ENCODE measurements at regions not wholly inside any gene's neighbourhood (a gene's known extent, or its start where the extent isn't known, plus 50 kb on each side); places are given as distances from the start of the nearest gene placed in this dataset.

- no peaks in the 10 kb centered on the region for H3K9me3 ChIP-seq (ENCODE audit: low read length)
- no peaks in the 10 kb centered on the region for H3K27me3 ChIP-seq (ENCODE audit: insufficient read depth, low read length, poor library complexity, severe bottlenecking)
- Mint-ChIP-seq H3K27me3 (peaks cover under 1 to 8% of the 10 kb centered on the region in 2 donors), H3K4me3 (no peak overlapping the region), H3K4me1 (peaks cover 0 to 4% (median 0%) of the 10 kb centered on the region in 3 donors), H3K36me3 (no peaks in the 10 kb centered on the region), H3K27ac (peak overlapping the region in 2 of 8 donors; percentile 7 to 21), H3K9me3 (no peaks in the 10 kb centered on the region)
- DNase-seq = no peak
- no peaks in the 10 kb centered on the region for H3K4me1 ChIP-seq (ENCODE audit: insufficient read depth, low read length)
- CTCF ChIA-PET = no interaction called here
- no peaks in the 10 kb centered on the region for H3K36me3 ChIP-seq (ENCODE audit: insufficient read depth, low read length)
- no peak overlapping the region for H3K4me3 ChIP-seq (ENCODE audit: low read length)
- H3K27ac ChIP-seq (ENCODE audit: low read depth, low read length) = no peak overlapping the region
- POLR2A ChIA-PET = no interaction called here
These were observed 164.5 kb upstream of the CST7 start for GRCh38 chr20:24784607-24785006.

GRCh38 chr20:24785141-24786110 lies 163.6 kb upstream of the CST7 start:
- POLR2A ChIA-PET = no interaction called here
- H3K4me3 Mint-ChIP-seq = no peak overlapping the region

GRCh38 chr20:24786111-24786495 lies 163.0 kb upstream of the CST7 start:
- H3K27me3 ChIP-seq (ENCODE audit: insufficient read depth, low read length, poor library complexity, severe bottlenecking) = no peaks in the 10 kb centered on the region
- Mint-ChIP-seq H3K27ac (no peak overlapping the region), H3K27me3 (no peaks in the 10 kb centered on the region), H3K9me3 (no peaks in the 10 kb centered on the region), H3K4me1 (peaks cover 0 to 4% (median 0%) of the 10 kb centered on the region in 3 donors), H3K4me3 (no peak overlapping the region), H3K36me3 (no peaks in the 10 kb centered on the region)
- no peak overlapping the region for H3K27ac ChIP-seq (ENCODE audit: low read depth, low read length)
- no peaks in the 10 kb centered on the region for H3K36me3 ChIP-seq (ENCODE audit: insufficient read depth, low read length)
- no peak for DNase-seq
- CTCF ChIA-PET = no interaction called here
- no peaks in the 10 kb centered on the region for H3K4me1 ChIP-seq (ENCODE audit: insufficient read depth, low read length)
- no peaks in the 10 kb centered on the region for H3K9me3 ChIP-seq (ENCODE audit: low read length)
- H3K4me3 ChIP-seq (ENCODE audit: low read length) = no peak overlapping the region
- POLR2A ChIA-PET = no interaction called here

More at GRCh38 chr20:24785141-24786110, 163.6 kb upstream of the CST7 start:
- H3K27ac ChIP-seq (ENCODE audit: low read depth, low read length) = no peak overlapping the region
- no peaks in the 10 kb centered on the region for H3K36me3 ChIP-seq (ENCODE audit: insufficient read depth, low read length)
- no peaks in the 10 kb centered on the region for H3K9me3 ChIP-seq (ENCODE audit: low read length)
- DNase-seq = no peak
- Mint-ChIP-seq H3K9me3 (no peaks in the 10 kb centered on the region), H3K4me1 (peaks cover 0 to 4% (median 0%) of the 10 kb centered on the region in 3 donors), H3K36me3 (no peaks in the 10 kb centered on the region), H3K27ac (peak overlapping the region in 2 of 8 donors; percentile 7 to 47), H3K27me3 (peaks cover 0 to 1% of the 10 kb centered on the region in 2 donors)
- CTCF ChIA-PET = no interaction called here
- H3K4me3 ChIP-seq (ENCODE audit: low read length) = no peak overlapping the region
- no peaks in the 10 kb centered on the region for H3K4me1 ChIP-seq (ENCODE audit: insufficient read depth, low read length)
- no peaks in the 10 kb centered on the region for H3K27me3 ChIP-seq (ENCODE audit: insufficient read depth, low read length, poor library complexity, severe bottlenecking)

GRCh38 chr20:24786646-24787045 lies 162.4 kb upstream of the CST7 start:
- H3K27ac Mint-ChIP-seq = no peak overlapping the region
- no peak overlapping the region for H3K4me3 ChIP-seq (ENCODE audit: low read length)
- H3K9me3 Mint-ChIP-seq = no peaks in the 10 kb centered on the region
- no peaks in the 10 kb centered on the region for H3K4me1 ChIP-seq (ENCODE audit: insufficient read depth, low read length)
- DNase-seq = no peak
- POLR2A ChIA-PET = no interaction called here
- H3K36me3 Mint-ChIP-seq = no peaks in the 10 kb centered on the region
- H3K4me3 Mint-ChIP-seq = no peak overlapping the region
- CTCF ChIA-PET = no interaction called here
- peaks cover 0 to 4% (median 0%) of the 10 kb centered on the region in 3 donors for H3K4me1 Mint-ChIP-seq
- no peaks in the 10 kb centered on the region for H3K27me3 ChIP-seq (ENCODE audit: insufficient read depth, low read length, poor library complexity, severe bottlenecking)
- no peak overlapping the region for H3K27ac ChIP-seq (ENCODE audit: low read depth, low read length)
- H3K27me3 Mint-ChIP-seq = no peaks in the 10 kb centered on the region
- no peaks in the 10 kb centered on the region for H3K36me3 ChIP-seq (ENCODE audit: insufficient read depth, low read length)
- H3K9me3 ChIP-seq (ENCODE audit: low read length) = no peaks in the 10 kb centered on the region

- Mint-ChIP-seq H3K27ac (no peak overlapping the region), H3K4me3 (no peak overlapping the region), H3K36me3 (no peaks in the 10 kb centered on the region), H3K27me3 (no peaks in the 10 kb centered on the region), H3K4me1 (peaks cover 0 to 4% (median 0%) of the 10 kb centered on the region in 3 donors), H3K9me3 (no peaks in the 10 kb centered on the region)
- Histone ChIP-seq H3K4me1 (ENCODE audit: insufficient read depth, low read length) (no peaks in the 10 kb centered on the region), H3K4me3 (ENCODE audit: low read length) (no peak overlapping the region), H3K27ac (ENCODE audit: low read depth, low read length) (no peak overlapping the region), H3K9me3 (ENCODE audit: low read length) (no peaks in the 10 kb centered on the region), H3K36me3 (ENCODE audit: insufficient read depth, low read length) (no peaks in the 10 kb centered on the region), H3K27me3 (ENCODE audit: insufficient read depth, low read length, poor library complexity, severe bottlenecking) (no peaks in the 10 kb centered on the region)
- POLR2A ChIA-PET = no interaction called here
- CTCF ChIA-PET = no interaction called here
- no peak for DNase-seq
These were observed 162.0 kb upstream of the CST7 start for GRCh38 chr20:24787071-24787470.

DNA sequence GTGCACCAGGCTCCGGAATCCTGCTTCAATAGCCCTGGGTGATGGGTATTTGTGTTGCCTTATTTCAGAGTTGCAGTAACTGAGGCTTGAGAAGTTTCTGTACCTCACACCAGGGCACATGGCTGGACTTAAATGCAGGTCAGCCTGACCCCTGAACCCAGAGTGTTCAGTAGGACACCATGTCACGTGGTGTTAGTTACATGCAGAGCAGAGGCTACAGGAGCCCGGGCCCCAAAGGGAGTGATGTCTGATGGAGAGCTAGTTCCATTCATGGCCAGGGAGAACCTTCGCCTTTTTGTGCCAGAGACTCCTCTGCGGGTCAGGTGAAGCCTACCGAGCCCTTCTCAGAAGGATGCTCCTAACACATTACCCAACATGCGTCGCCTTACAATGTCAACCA lies 161.4 kb upstream of the CST7 start:
- Histone ChIP-seq H3K4me1 (ENCODE audit: insufficient read depth, low read length) (no peaks in the 10 kb centered on the region), H3K4me3 (ENCODE audit: low read length) (no peak overlapping the region), H3K27me3 (ENCODE audit: insufficient read depth, low read length, poor library complexity, severe bottlenecking) (no peaks in the 10 kb centered on the region), H3K27ac (ENCODE audit: low read depth, low read length) (no peak overlapping the region), H3K9me3 (ENCODE audit: low read length) (no peaks in the 10 kb centered on the region), H3K36me3 (ENCODE audit: insufficient read depth, low read length) (no peaks in the 10 kb centered on the region)
- POLR2A ChIA-PET = no interaction called here
- Mint-ChIP-seq H3K4me3 (no peak overlapping the region), H3K27ac (no peak overlapping the region), H3K36me3 (no peaks in the 10 kb centered on the region), H3K4me1 (peaks cover 0 to 4% (median 0%) of the 10 kb centered on the region in 3 donors), H3K9me3 (no peaks in the 10 kb centered on the region), H3K27me3 (no peaks in the 10 kb centered on the region)
- no peak for DNase-seq
- CTCF ChIA-PET = no interaction called here

DNA sequence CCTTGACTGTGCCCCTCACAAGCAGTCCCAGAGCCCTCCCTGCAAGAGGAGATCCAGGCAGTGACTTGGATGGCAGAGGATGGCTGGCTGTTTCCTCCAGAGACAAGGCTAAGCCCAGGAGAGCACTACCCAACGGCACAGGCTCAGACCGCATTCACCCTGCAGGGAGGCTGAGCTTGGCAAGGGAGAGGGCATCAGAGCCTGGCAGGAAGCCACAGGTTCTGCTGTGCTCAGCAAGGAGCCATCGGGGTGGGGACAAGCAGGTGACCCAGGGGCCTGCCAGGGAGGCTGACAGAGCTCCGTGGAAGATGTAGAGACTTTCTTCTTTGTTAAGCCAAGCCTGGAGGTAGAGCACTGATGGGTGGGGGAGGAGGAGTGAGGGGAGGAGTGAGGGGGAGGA lies 159.2 kb upstream of the CST7 start:
- H3K27ac ChIP-seq (ENCODE audit: low read depth, low read length) = no peak overlapping the region
- no peaks in the 10 kb centered on the region for H3K4me1 Mint-ChIP-seq
- H3K9me3 Mint-ChIP-seq = no peaks in the 10 kb centered on the region
- no peaks in the 10 kb centered on the region for H3K4me1 ChIP-seq (ENCODE audit: insufficient read depth, low read length)
- no peaks in the 10 kb centered on the region for H3K27me3 ChIP-seq (ENCODE audit: insufficient read depth, low read length, poor library complexity, severe bottlenecking)
- CTCF ChIA-PET = no interaction called here
- H3K36me3 Mint-ChIP-seq = no peaks in the 10 kb centered on the region
- no peaks in the 10 kb centered on the region for H3K9me3 ChIP-seq (ENCODE audit: low read length)
- no peaks in the 10 kb centered on the region for H3K36me3 ChIP-seq (ENCODE audit: insufficient read depth, low read length)
- no peak overlapping the region for H3K4me3 ChIP-seq (ENCODE audit: low read length)
- H3K27me3 Mint-ChIP-seq = peaks cover 0 to 5% of the 10 kb centered on the region in 2 donors
- DNase-seq = no peak
- H3K27ac Mint-ChIP-seq = no peak overlapping the region
- POLR2A ChIA-PET = no interaction called here
- no peak overlapping the region for H3K4me3 Mint-ChIP-seq

DNA sequence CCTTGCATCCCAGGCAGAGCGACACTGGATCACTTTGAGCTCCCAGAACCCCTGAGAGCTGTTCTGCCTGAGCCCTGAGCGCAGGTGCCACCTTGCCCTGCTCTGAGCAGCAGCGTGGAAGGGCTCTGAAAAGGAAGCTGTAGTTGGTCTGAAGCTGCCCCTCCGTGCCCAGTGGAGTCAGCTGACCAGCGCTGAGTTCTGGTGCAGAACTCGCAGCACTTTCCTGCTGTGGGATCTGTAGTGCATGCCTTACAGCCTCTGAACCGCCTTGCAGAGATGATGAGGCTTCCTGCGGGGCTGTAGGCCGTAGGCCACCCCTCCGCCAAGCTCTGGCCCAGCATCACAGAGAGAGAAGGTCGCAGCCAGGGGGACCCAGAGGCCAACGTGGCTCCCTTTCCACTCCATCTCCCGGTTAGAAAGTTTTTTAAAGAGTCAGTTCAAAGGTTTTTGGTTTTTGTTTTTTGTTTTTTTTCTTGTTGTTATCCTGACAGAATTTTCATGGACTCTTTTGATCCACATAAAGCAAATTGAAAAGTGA lies 158.3 kb upstream of the CST7 start:
- no peak for DNase-seq
- Histone ChIP-seq H3K36me3 (ENCODE audit: insufficient read depth, low read length) (no peaks in the 10 kb centered on the region), H3K4me3 (ENCODE audit: low read length) (no peak overlapping the region), H3K27me3 (ENCODE audit: insufficient read depth, low read length, poor library complexity, severe bottlenecking) (no peaks in the 10 kb centered on the region), H3K4me1 (ENCODE audit: insufficient read depth, low read length) (no peaks in the 10 kb centered on the region), H3K9me3 (ENCODE audit: low read length) (no peaks in the 10 kb centered on the region), H3K27ac (ENCODE audit: low read depth, low read length) (no peak overlapping the region)
- no peaks in the 10 kb centered on the region for H3K4me1 Mint-ChIP-seq
- H3K27ac Mint-ChIP-seq = no peak overlapping the region
- no peaks in the 10 kb centered on the region for H3K36me3 Mint-ChIP-seq
- H3K4me3 Mint-ChIP-seq = no peak overlapping the region
- ChIA-PET POLR2A (no interaction called here), CTCF (no interaction called here)
- H3K27me3 Mint-ChIP-seq = peaks cover 0 to 9% of the 10 kb centered on the region in 2 donors
- H3K9me3 Mint-ChIP-seq = no peaks in the 10 kb centered on the region
